H1 (cell line): ENCODE measurements at regions not wholly inside any gene's neighbourhood (a gene's known extent, or its start where the extent isn't known, plus 50 kb on each side); places are given as distances from the start of the nearest gene placed in this dataset.

Experiments
- CHD7 ChIP-seq: fragments of 300-600 bp; sonication (generic); IDR thresholded peaks from 2 replicates; pipeline ENCODE4 v1.7.1; 2012; ENCODE audit warnings: low read length, moderate library complexity, mild to moderate bottlenecking, inconsistent platforms; ENCODE audit not compliant: insufficient replicate concordance
- CTBP2 ChIP-seq: IDR thresholded peaks from 2 replicates; pipeline ENCODE4 v1.7.0; 2011; ENCODE audit warnings: borderline replicate concordance, mild to moderate bottlenecking, moderate library complexity, mixed read lengths, low read length; ENCODE audit not compliant: insufficient read depth, insufficient read length
- HDAC6 ChIP-seq: IDR thresholded peaks from one replicate; pipeline ENCODE4 v1.7.1; 2012; ENCODE audit warnings: low read depth, mild to moderate bottlenecking, inconsistent platforms, low read length, moderate library complexity
- JUN ChIP-seq: IDR thresholded peaks from 2 replicates; pipeline ENCODE4 v1.6.1; 2011; ENCODE audit warnings: low read depth, mild to moderate bottlenecking, improper control_type of control experiment, low read length
- POLR2AphosphoS5 ChIP-seq: IDR thresholded peaks from 2 replicates; pipeline ENCODE4 v1.6.1; 2011; ENCODE audit warnings: low read depth, low read length
- SAP30 ChIP-seq: fragments of 300-600 bp; sonication (generic); IDR thresholded peaks from 2 replicates; pipeline ENCODE4 v1.7.1; 2012; ENCODE audit warnings: low read length, moderate library complexity, mild to moderate bottlenecking, inconsistent platforms; ENCODE audit not compliant: insufficient read depth, insufficient replicate concordance
- SIRT6 ChIP-seq: IDR thresholded peaks from one replicate; pipeline ENCODE4 v1.7.1; 2012; ENCODE audit warnings: low read length, inconsistent platforms
- USF2 ChIP-seq: IDR thresholded peaks from 2 replicates; pipeline ENCODE4 v1.6.1; 2011; ENCODE audit warnings: low read length, improper control_type of control experiment
- YY1 ChIP-seq: IDR thresholded peaks from 2 replicates; pipeline ENCODE4 v1.6.1; 2011; ENCODE audit warnings: low read depth, mild to moderate bottlenecking, low read length

- TF ChIP-seq CHD7 = no peak
- TF ChIP-seq SIRT6 = no peak
- no peak for TF ChIP-seq CTBP2
- TF ChIP-seq YY1 = no peak
- TF ChIP-seq SAP30 = no peak
- TF ChIP-seq JUN = no peak
- TF ChIP-seq HDAC6 = no peak
- no peak for TF ChIP-seq USF2
- no peak for TF ChIP-seq POLR2AphosphoS5
Observed at GRCh38 chr5:158485604-158486081, 614.1 kb downstream of the EBF1 start (continued).
